ENCODE measurements at regions not wholly inside any gene's neighbourhood (a gene's known extent, or its start where the extent isn't known, plus 50 kb on each side); places are given as distances from the start of the nearest gene placed in this dataset.

- TF ChIP-seq HCFC1 (IDR thresholded peaks at IDR 0.05; ENCODE audit: low read depth, low read length) (no peak), ZNF507 (tag; conservative IDR thresholded peaks at IDR 0.05) (no peak), KLF16 (IDR thresholded peaks at IDR 0.05) (no peak), CXXC5 (CRISPR knock-in tag; IDR thresholded peaks at IDR 0.05) (peak; percentile 93), EP400 (IDR thresholded peaks at IDR 0.05) (peak; percentile 28; the same call in 1 of the 2 replicates), ZNF707 (CRISPR knock-in tag; conservative IDR thresholded peaks at IDR 0.05) (0 out of 2 replicates have a peak, but pooled peaks have one; percentile 47), MTA1 (IDR thresholded peaks at IDR 0.05; ENCODE audit: borderline replicate concordance) (no peak), ZNF24 (IDR thresholded peaks at IDR 0.05) (no peak), ZNF766 (CRISPR knock-in tag; conservative IDR thresholded peaks at IDR 0.05) (peak; percentile 92), CREBBP (IDR thresholded peaks at IDR 0.05; ENCODE audit: low read depth, low read length) (no peak), MYNN (IDR thresholded peaks at IDR 0.05) (0 out of 2 replicates have a peak, but pooled peaks have one; percentile 16), MYNN (CRISPR knock-in tag; IDR thresholded peaks at IDR 0.05) (no peak), GATAD2B (IDR thresholded peaks at IDR 0.05; ENCODE audit: borderline replicate concordance) (no peak), GATA2 (CRISPR knock-in tag; IDR thresholded peaks at IDR 0.05) (no peak), ZNF778 (CRISPR knock-in tag; IDR thresholded peaks at IDR 0.05) (no peak), FOXJ3 (CRISPR knock-in tag; IDR thresholded peaks at IDR 0.05) (no peak), HNRNPUL1 (IDR thresholded peaks at IDR 0.05; ENCODE audit: low read length) (no peak), CCNT2 (IDR thresholded peaks at IDR 0.05; ENCODE audit: borderline replicate concordance, extremely low read depth, insufficient read length, low read depth, low read length) (no peak), ZNF212 (CRISPR knock-in tag; IDR thresholded peaks at IDR 0.05) (no peak), TRIM24 (IDR thresholded peaks at IDR 0.05) (peak; percentile 30 to 34; a peak in 2 of 4 replicates), HDAC8 (tag; IDR thresholded peaks at IDR 0.05) (peak; percentile 92), ESRRA (IDR thresholded peaks at IDR 0.05; ENCODE audit: borderline replicate concordance, low read depth) (peak; percentile 70), GMEB1 (CRISPR knock-in tag; IDR thresholded peaks at IDR 0.05) (peak; percentile 24; the same call in 1 of the 2 replicates), ZNF699 (CRISPR knock-in tag; IDR thresholded peaks at IDR 0.05; ENCODE audit: insufficient replicate concordance) (no peak), CREB3L1 (IDR thresholded peaks at IDR 0.05; ENCODE audit: borderline replicate concordance, low read depth) (no peak)
- TF ChIP-seq, protein P1, sequence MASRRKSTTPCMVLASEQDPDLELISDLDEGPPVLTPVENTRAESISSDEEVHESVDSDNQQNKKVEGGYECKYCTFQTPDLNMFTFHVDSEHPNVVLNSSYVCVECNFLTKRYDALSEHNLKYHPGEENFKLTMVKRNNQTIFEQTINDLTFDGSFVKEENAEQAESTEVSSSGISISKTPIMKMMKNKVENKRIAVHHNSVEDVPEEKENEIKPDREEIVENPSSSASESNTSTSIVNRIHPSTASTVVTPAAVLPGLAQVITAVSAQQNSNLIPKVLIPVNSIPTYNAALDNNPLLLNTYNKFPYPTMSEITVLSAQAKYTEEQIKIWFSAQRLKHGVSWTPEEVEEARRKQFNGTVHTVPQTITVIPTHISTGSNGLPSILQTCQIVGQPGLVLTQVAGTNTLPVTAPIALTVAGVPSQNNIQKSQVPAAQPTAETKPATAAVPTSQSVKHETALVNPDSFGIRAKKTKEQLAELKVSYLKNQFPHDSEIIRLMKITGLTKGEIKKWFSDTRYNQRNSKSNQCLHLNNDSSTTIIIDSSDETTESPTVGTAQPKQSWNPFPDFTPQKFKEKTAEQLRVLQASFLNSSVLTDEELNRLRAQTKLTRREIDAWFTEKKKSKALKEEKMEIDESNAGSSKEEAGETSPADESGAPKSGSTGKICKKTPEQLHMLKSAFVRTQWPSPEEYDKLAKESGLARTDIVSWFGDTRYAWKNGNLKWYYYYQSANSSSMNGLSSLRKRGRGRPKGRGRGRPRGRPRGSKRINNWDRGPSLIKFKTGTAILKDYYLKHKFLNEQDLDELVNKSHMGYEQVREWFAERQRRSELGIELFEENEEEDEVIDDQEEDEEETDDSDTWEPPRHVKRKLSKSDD (conservative IDR thresholded peaks at IDR 0.05; ENCODE audit: low read length) = no peak
Observed at GRCh38 chr20:23156170-23156841, 70.2 kb upstream of the CD93 start (continued).
